CD4-positive, alpha-beta memory T cell (primary cell): ENCODE measurements at regions not wholly inside any gene's neighbourhood (a gene's known extent, or its start where the extent isn't known, plus 50 kb on each side); places are given as distances from the start of the nearest gene placed in this dataset.

Experiments used
- CTCF ChIA-PET: fragments of 350-600 bp; sonication (Branson Sonifier 250); formaldehyde crosslinking; loops from one replicate; lab custom pipeline; 2021; ENCODE audit warnings: inconsistent platforms; ENCODE audit not compliant: partially characterized antibody; lab: Charles Lee
- POLR2A ChIA-PET: fragments of 350-600 bp; sonication (Branson Sonifier 250); formaldehyde crosslinking; loops from one replicate; lab custom pipeline; 2021; ENCODE audit not compliant: partially characterized antibody; lab: Charles Lee
- DNase-seq, 5 donors: peaks; one replicate each; pipeline versions ENCODE4 v3.0.0 to v3.0.0-alpha.2; 2020 to 2022; ENCODE audit warnings: mixed read lengths in 1 of 5
- H3K27ac ChIP-seq: one replicate; pipeline ENCODE4 v1.7.0; 2013; ENCODE audit warnings: low read depth, low read length
- H3K27me3 ChIP-seq: 2 replicates; pipeline ENCODE4 v1.7.0; 2013; ENCODE audit warnings: mild to moderate bottlenecking, low read length, moderate library complexity; ENCODE audit not compliant: insufficient read depth
- H3K36me3 ChIP-seq: 2 replicates; pipeline ENCODE4 v1.7.0; 2013; ENCODE audit warnings: mild to moderate bottlenecking, low read length, moderate library complexity; ENCODE audit not compliant: insufficient read depth
- H3K4me1 ChIP-seq: 2 replicates; pipeline ENCODE4 v1.7.0; 2013; ENCODE audit warnings: mild to moderate bottlenecking, low read length, moderate library complexity; ENCODE audit not compliant: insufficient read depth
- H3K4me3 ChIP-seq, 2 donors: one replicate each; pipeline ENCODE4 v1.7.0; 2013; ENCODE audit warnings: low read length in 2 of 2, mild to moderate bottlenecking in 1 of 2
- H3K9me3 ChIP-seq, 2 donors: one replicate each; pipeline ENCODE4 v1.7.0; 2013; ENCODE audit warnings: low read length in 2 of 2, control low read depth in 1 of 2; ENCODE audit not compliant: control insufficient read depth in 1 of 2
- H3K27ac Mint-ChIP-seq, 7 donors: one replicate each; pipeline ENCODE4 v1.8.0; 2020 to 2021; ENCODE audit warnings: mixed read lengths in 7 of 7, mild to moderate bottlenecking in 6 of 7, inconsistent platforms in 3 of 7, moderate library complexity in 3 of 7
- H3K27me3 Mint-ChIP-seq, 2 donors: one replicate each; pipeline ENCODE4 v1.8.0; 2020 to 2021; ENCODE audit warnings: mixed read lengths in 2 of 2
- H3K36me3 Mint-ChIP-seq, 2 donors: one replicate each; pipeline ENCODE4 v1.8.0; 2020 to 2021; ENCODE audit warnings: mixed read lengths in 2 of 2, inconsistent platforms in 1 of 2, mild to moderate bottlenecking in 1 of 2
- H3K4me1 Mint-ChIP-seq, 4 donors: one replicate each; pipeline ENCODE4 v1.8.0; 2020 to 2021; ENCODE audit warnings: mixed read lengths in 4 of 4, mild to moderate bottlenecking in 1 of 4
- H3K4me3 Mint-ChIP-seq, 8 donors: one replicate each; pipeline ENCODE4 v1.8.0; 2020 to 2021; ENCODE audit warnings: mixed read lengths in 8 of 8, mild to moderate bottlenecking in 7 of 8, moderate library complexity in 6 of 8, inconsistent platforms in 3 of 8
- H3K9me3 Mint-ChIP-seq, 8 donors: one replicate each; pipeline ENCODE4 v1.8.0; 2020 to 2021; ENCODE audit warnings: mixed read lengths in 8 of 8, mild to moderate bottlenecking in 5 of 8, inconsistent platforms in 3 of 8, moderate library complexity in 1 of 8
- intact Hi-C: fragments of 100-400 bp; cut with micrococcal nuclease; formaldehyde crosslinking; loops from one replicate; pipeline ENCODE4 v1.15.1; 2023

- no peaks in the 10 kb centered on the region for H3K27me3 ChIP-seq
- H3K9me3 ChIP-seq, result no peaks in the 10 kb centered on the region
- H3K27ac ChIP-seq, result no peak overlapping the region
- H3K36me3 ChIP-seq, result no peaks in the 10 kb centered on the region
- peaks cover 31% of the 10 kb centered on the region for H3K4me1 ChIP-seq
- Mint-ChIP-seq H3K36me3 (no peaks in the 10 kb centered on the region), H3K9me3 (no peaks in the 10 kb centered on the region), H3K27me3 (no peaks in the 10 kb centered on the region), H3K27ac (peak overlapping the region in 1 of 7 donors; percentile 30), H3K4me3 (no peak overlapping the region), H3K4me1 (peaks cover 15 to 39% (median 25%) of the 10 kb centered on the region in 4 donors)
- CTCF ChIA-PET, result interaction anchor here (0.6 to 1.4 kb wide), 3 partner anchors 31 to 255 kb away, joined by 3 read pairs; no protein-coding TSS in a partner anchor
- POLR2A ChIA-PET, result interaction anchor here (0.8 to 1.5 kb wide), 3 partner anchors 14 to 155 kb away, joined by 3 to 4 read pairs (median 3); no protein-coding TSS in a partner anchor
- DNase-seq, result no peak
- intact Hi-C loops, result no loop called here
- H3K4me3 ChIP-seq, result no peak overlapping the region
These were observed 145.5 kb upstream of the IRF2BP2 start for GRCh38 chr1:234755449-234755863.

- no peak overlapping the region for H3K27ac ChIP-seq
- H3K36me3 Mint-ChIP-seq, result no peaks in the 10 kb centered on the region
- H3K4me3 ChIP-seq, result no peak overlapping the region
- no peak overlapping the region for H3K4me3 Mint-ChIP-seq
- intact Hi-C loops, result no loop called here
- CTCF ChIA-PET, result interaction anchor here (1.1 to 1.4 kb wide), 3 partner anchors 12 to 255 kb away, joined by 3 read pairs; no protein-coding TSS in a partner anchor
- peaks cover 6 to 26% (median 14%) of the 10 kb centered on the region in 4 donors for H3K4me1 Mint-ChIP-seq
- no peaks in the 10 kb centered on the region for H3K36me3 ChIP-seq
- H3K27me3 ChIP-seq, result no peaks in the 10 kb centered on the region
- H3K4me1 ChIP-seq, result peaks cover 16% of the 10 kb centered on the region
- H3K9me3 ChIP-seq, result no peaks in the 10 kb centered on the region
- H3K27ac Mint-ChIP-seq, result peak overlapping the region in 1 of 7 donors; percentile 52
- no peaks in the 10 kb centered on the region for H3K9me3 Mint-ChIP-seq
- POLR2A ChIA-PET, result interaction anchor here (1.2 to 1.5 kb wide), 4 partner anchors 29 to 154 kb away, joined by 3 to 4 read pairs (median 4); no protein-coding TSS in a partner anchor
- no peaks in the 10 kb centered on the region for H3K27me3 Mint-ChIP-seq
- no peak for DNase-seq
These were observed 144.0 kb upstream of the IRF2BP2 start for GRCh38 chr1:234753979-234754378.

- Mint-ChIP-seq H3K27me3 (no peaks in the 10 kb centered on the region), H3K36me3 (no peaks in the 10 kb centered on the region), H3K4me3 (no peak overlapping the region), H3K27ac (peak overlapping the region in 1 of 7 donors; percentile 79), H3K4me1 (peaks cover 3 to 16% (median 7%) of the 10 kb centered on the region in 4 donors), H3K9me3 (no peaks in the 10 kb centered on the region)
- no peak for DNase-seq
- intact Hi-C loops, result no loop called here
- ChIA-PET CTCF (interaction anchor here (1.1 kb wide), 1 partner anchor 11 kb away, joined by 3 read pairs; no protein-coding TSS in a partner anchor), POLR2A (no interaction called here)
- Histone ChIP-seq H3K27me3 (no peaks in the 10 kb centered on the region), H3K27ac (no peak overlapping the region), H3K36me3 (no peaks in the 10 kb centered on the region), H3K9me3 (no peaks in the 10 kb centered on the region), H3K4me3 (no peak overlapping the region), H3K4me1 (peaks cover 6% of the 10 kb centered on the region)
These were observed 142.9 kb upstream of the IRF2BP2 start for GRCh38 chr1:234752927-234753326.

GRCh38 chr1:234751678-234752077, 141.7 kb upstream of the IRF2BP2 start:
- ChIA-PET POLR2A (no interaction called here), CTCF (no interaction called here)
- no peak for DNase-seq
- peaks cover 2% of the 10 kb centered on the region for H3K4me1 ChIP-seq
- H3K27ac ChIP-seq, result no peak overlapping the region
- no peak overlapping the region for H3K4me3 ChIP-seq
- H3K9me3 ChIP-seq, result no peaks in the 10 kb centered on the region
- Mint-ChIP-seq H3K27me3 (no peaks in the 10 kb centered on the region), H3K4me3 (no peak overlapping the region), H3K27ac (peak overlapping the region in 1 of 7 donors; percentile 46), H3K9me3 (no peaks in the 10 kb centered on the region), H3K4me1 (peaks cover 0 to 6% (median 3%) of the 10 kb centered on the region in 4 donors), H3K36me3 (no peaks in the 10 kb centered on the region)
- H3K27me3 ChIP-seq, result no peaks in the 10 kb centered on the region
- intact Hi-C loops, result no loop called here
- no peaks in the 10 kb centered on the region for H3K36me3 ChIP-seq

- peaks cover 0 to 3% (median under 1%) of the 10 kb centered on the region in 4 donors for H3K4me1 Mint-ChIP-seq
- H3K27me3 Mint-ChIP-seq, result no peaks in the 10 kb centered on the region
- no peaks in the 10 kb centered on the region for H3K27me3 ChIP-seq
- no peak for DNase-seq
- no peak overlapping the region for H3K27ac ChIP-seq
- H3K4me1 ChIP-seq, result no peaks in the 10 kb centered on the region
- H3K27ac Mint-ChIP-seq, result peak overlapping the region in 1 of 7 donors; percentile 52
- no peaks in the 10 kb centered on the region for H3K36me3 ChIP-seq
- no peak overlapping the region for H3K4me3 Mint-ChIP-seq
- no peaks in the 10 kb centered on the region for H3K9me3 Mint-ChIP-seq
- ChIA-PET CTCF (no interaction called here), POLR2A (no interaction called here)
- H3K9me3 ChIP-seq, result no peaks in the 10 kb centered on the region
- no peak overlapping the region for H3K4me3 ChIP-seq
- no peaks in the 10 kb centered on the region for H3K36me3 Mint-ChIP-seq
- intact Hi-C loops, result no loop called here
These were observed 141.1 kb upstream of the IRF2BP2 start for GRCh38 chr1:234750922-234751627.

GRCh38 chr1:234748713-234749112, 138.7 kb upstream of the IRF2BP2 start:
- POLR2A ChIA-PET, result interaction anchor here (0.7 kb wide), 1 partner anchor 81 kb away, joined by 3 read pairs; no protein-coding TSS in a partner anchor
- CTCF ChIA-PET, result no interaction called here
- Mint-ChIP-seq H3K9me3 (no peaks in the 10 kb centered on the region), H3K36me3 (no peaks in the 10 kb centered on the region), H3K4me1 (peaks cover 0 to 3% (median 0%) of the 10 kb centered on the region in 4 donors), H3K4me3 (no peak overlapping the region), H3K27ac (peak overlapping the region in 1 of 7 donors; percentile 51), H3K27me3 (no peaks in the 10 kb centered on the region)
- Histone ChIP-seq H3K27me3 (no peaks in the 10 kb centered on the region), H3K9me3 (no peaks in the 10 kb centered on the region), H3K4me3 (no peak overlapping the region), H3K4me1 (no peaks in the 10 kb centered on the region), H3K36me3 (no peaks in the 10 kb centered on the region), H3K27ac (no peak overlapping the region)
- no peak for DNase-seq
- intact Hi-C loops, result no loop called here

- CTCF ChIA-PET, result no interaction called here
- Mint-ChIP-seq H3K4me1 (peaks cover 0 to 3% (median 0%) of the 10 kb centered on the region in 4 donors), H3K27me3 (no peaks in the 10 kb centered on the region), H3K9me3 (no peaks in the 10 kb centered on the region), H3K36me3 (no peaks in the 10 kb centered on the region), H3K27ac (no peak overlapping the region), H3K4me3 (no peak overlapping the region)
- no peak overlapping the region for H3K4me3 ChIP-seq
- POLR2A ChIA-PET, result interaction anchor here (0.7 kb wide), 1 partner anchor 82 kb away, joined by 3 read pairs; no protein-coding TSS in a partner anchor
- H3K27ac ChIP-seq, result no peak overlapping the region
- H3K27me3 ChIP-seq, result no peaks in the 10 kb centered on the region
- H3K36me3 ChIP-seq, result no peaks in the 10 kb centered on the region
- intact Hi-C loops, result no loop called here
- H3K4me1 ChIP-seq, result no peaks in the 10 kb centered on the region
- no peak for DNase-seq
- no peaks in the 10 kb centered on the region for H3K9me3 ChIP-seq
These were observed 138.1 kb upstream of the IRF2BP2 start for GRCh38 chr1:234748066-234748465.
